Mesendoderm (in vitro differentiated cells): ENCODE measurements at regions not wholly inside any gene's neighbourhood (a gene's known extent, or its start where the extent isn't known, plus 50 kb on each side); places are given as distances from the start of the nearest gene placed in this dataset.

Experiments
- DNase-seq: peaks from one replicate; pipeline ENCODE4 v3.0.0; 2013
- H2AK5ac ChIP-seq: 2 replicates; pipeline ENCODE4 v1.6.1; 2013; ENCODE audit warnings: low read length, inconsistent platforms
- H2BK120ac ChIP-seq: 2 replicates; pipeline ENCODE4 v1.6.1; 2013; ENCODE audit warnings: low read depth, mild to moderate bottlenecking, low read length, moderate library complexity, mixed read lengths
- H2BK15ac ChIP-seq: replicated peaks from 2 replicates; pipeline ENCODE4 v1.6.1; 2013; ENCODE audit warnings: low read depth, mild to moderate bottlenecking, moderate library complexity
- H2BK5ac ChIP-seq: 2 replicates; pipeline ENCODE4 v1.6.1; 2013; ENCODE audit warnings: low read length, inconsistent platforms
- H3K18ac ChIP-seq: 2 replicates; pipeline ENCODE4 v1.6.1; 2013; ENCODE audit warnings: mild to moderate bottlenecking, low read length, mixed read lengths
- H3K23ac ChIP-seq: one replicate; pipeline ENCODE4 v1.6.1; 2013; ENCODE audit warnings: low read length
- H3K27ac ChIP-seq: 2 replicates; pipeline ENCODE4 v1.5.1; 2013; ENCODE audit warnings: low read depth, mild to moderate bottlenecking, inconsistent platforms, low read length, moderate library complexity
- H3K27me3 ChIP-seq: 2 replicates; pipeline ENCODE4 v1.6.1; 2013; ENCODE audit warnings: low read length, control low read depth, mild to moderate bottlenecking, inconsistent platforms; ENCODE audit not compliant: insufficient read depth, poor library complexity
- H3K36me3 ChIP-seq: 2 replicates; pipeline ENCODE4 v1.6.1; 2013; ENCODE audit warnings: low read length, inconsistent platforms; ENCODE audit not compliant: control insufficient read depth, insufficient read depth
- H3K4ac ChIP-seq: one replicate; pipeline ENCODE4 v1.6.1; 2013; ENCODE audit warnings: low read depth, mild to moderate bottlenecking, low read length, moderate library complexity
- H3K4me1 ChIP-seq: 2 replicates; pipeline ENCODE4 v1.6.1; 2013; ENCODE audit warnings: low read depth, low read length, inconsistent platforms; ENCODE audit not compliant: control insufficient read depth
- H3K4me2 ChIP-seq: 2 replicates; pipeline ENCODE4 v1.6.1; 2013; ENCODE audit warnings: low read length
- H3K4me3 ChIP-seq: 2 replicates; pipeline ENCODE4 v1.5.1; 2013; ENCODE audit warnings: mild to moderate bottlenecking, low read length
- H3K56ac ChIP-seq: one replicate; pipeline ENCODE4 v1.6.1; 2013; ENCODE audit warnings: low read length
- H3K79me1 ChIP-seq: 2 replicates; pipeline ENCODE4 v1.6.1; 2013; ENCODE audit warnings: low read length, inconsistent platforms
- H3K79me2 ChIP-seq: 2 replicates; pipeline ENCODE4 v1.6.1; 2013; ENCODE audit warnings: mild to moderate bottlenecking, low read length; ENCODE audit not compliant: control insufficient read depth, insufficient read depth
- H3K9ac ChIP-seq: 2 replicates; pipeline ENCODE4 v1.6.1; 2013; ENCODE audit warnings: low read length, inconsistent platforms
- H4K5ac ChIP-seq: one replicate; pipeline ENCODE4 v1.6.1; 2013; ENCODE audit warnings: low read length
- H4K8ac ChIP-seq: one replicate; pipeline ENCODE4 v1.6.1; 2013; ENCODE audit warnings: low read depth, mild to moderate bottlenecking, control low read depth, low read length, moderate library complexity
- WGBS: extraction: QIAGEN DNeasy Blood & Tissue Kit; methylation state at CpG from one replicate; pipeline ENCODE4 v1.1.7; 2013; ENCODE audit warnings: low lambda C conversion rate, missing lambda C conversion rate; ENCODE audit not compliant: insufficient coverage; ENCODE audit errors: extremely low coverage; 5-methylcytosine and 5-hydroxymethylcytosine counted together

- Histone ChIP-seq H3K4ac (no peak overlapping the region), H4K5ac (no peak overlapping the region), H3K9ac (no peak overlapping the region), H3K27me3 (no peaks in the 10 kb centered on the region), H3K27ac (no peak overlapping the region), H2BK120ac (no peak overlapping the region), H3K23ac (no peak overlapping the region), H3K4me2 (no peak overlapping the region), H3K56ac (no peak overlapping the region), H3K79me1 (no peaks in the 10 kb centered on the region), H2AK5ac (no peak overlapping the region), H3K18ac (no peak overlapping the region), H3K4me1 (no peaks in the 10 kb centered on the region), H3K36me3 (no peaks in the 10 kb centered on the region), H2BK15ac (no peak overlapping the region), H4K8ac (no peak overlapping the region), H3K4me3 (no peak overlapping the region), H2BK5ac (no peak overlapping the region), H3K79me2 (no peaks in the 10 kb centered on the region)
- no peak for DNase-seq
Observed at GRCh38 chr21:28142697-28143096, 850.0 kb downstream of the LTN1 start.

GRCh38 chr21:28138272-28138671 lies 854.4 kb downstream of the LTN1 start:
- no peak overlapping the region for H4K5ac ChIP-seq
- no peak overlapping the region for H3K56ac ChIP-seq
- no peak overlapping the region for H2BK120ac ChIP-seq
- H3K18ac ChIP-seq, result no peak overlapping the region
- no peak overlapping the region for H2BK5ac ChIP-seq
- H3K79me2 ChIP-seq, result no peaks in the 10 kb centered on the region
- H3K36me3 ChIP-seq, result no peaks in the 10 kb centered on the region
- no peak overlapping the region for H3K9ac ChIP-seq
- DNase-seq, result no peak
- no peaks in the 10 kb centered on the region for H3K27me3 ChIP-seq
- no peak overlapping the region for H2AK5ac ChIP-seq
- H3K4me2 ChIP-seq, result no peak overlapping the region
- no peak overlapping the region for H2BK15ac ChIP-seq
- no peak overlapping the region for H3K4ac ChIP-seq
- H4K8ac ChIP-seq, result no peak overlapping the region
- no peak overlapping the region for H3K27ac ChIP-seq
- no peak overlapping the region for H3K23ac ChIP-seq
- WGBS, result no CpG with 5 or more reads among the region's 2 CpGs
- no peaks in the 10 kb centered on the region for H3K4me1 ChIP-seq
- H3K4me3 ChIP-seq, result no peak overlapping the region
- H3K79me1 ChIP-seq, result no peaks in the 10 kb centered on the region

- WGBS, result no CpG with 5 or more reads among the region's 3 CpGs
- Histone ChIP-seq H3K4me3 (no peak overlapping the region), H2BK15ac (no peak overlapping the region)
Observed at GRCh38 chr21:28136656-28137255, 855.9 kb downstream of the LTN1 start.

GRCh38 chr21:28135646-28136045 lies 857.0 kb downstream of the LTN1 start:
- Histone ChIP-seq H3K9ac (no peak overlapping the region), H3K23ac (no peak overlapping the region)

More at GRCh38 chr21:28136656-28137255, 855.9 kb downstream of the LTN1 start:
- Histone ChIP-seq H3K4ac (no peak overlapping the region), H4K8ac (no peak overlapping the region), H3K79me2 (no peaks in the 10 kb centered on the region), H3K4me2 (no peak overlapping the region), H3K9ac (no peak overlapping the region), H3K36me3 (no peaks in the 10 kb centered on the region), H3K56ac (no peak overlapping the region), H3K23ac (no peak overlapping the region), H4K5ac (no peak overlapping the region), H2BK120ac (no peak overlapping the region), H3K4me1 (no peaks in the 10 kb centered on the region), H3K27ac (no peak overlapping the region), H2BK5ac (no peak overlapping the region), H3K18ac (no peak overlapping the region), H3K79me1 (no peaks in the 10 kb centered on the region), H2AK5ac (no peak overlapping the region), H3K27me3 (no peaks in the 10 kb centered on the region)
- no peak for DNase-seq

GRCh38 chr21:28133116-28133515 lies 859.6 kb downstream of the LTN1 start:
- Histone ChIP-seq H3K4ac (no peak overlapping the region), H2BK15ac (no peak overlapping the region), H3K23ac (no peak overlapping the region), H3K4me1 (no peaks in the 10 kb centered on the region), H3K4me2 (no peak overlapping the region), H2BK120ac (no peak overlapping the region), H4K5ac (no peak overlapping the region), H3K4me3 (no peak overlapping the region), H3K36me3 (no peaks in the 10 kb centered on the region), H2BK5ac (no peak overlapping the region), H3K56ac (no peak overlapping the region), H2AK5ac (no peak overlapping the region), H3K79me2 (no peaks in the 10 kb centered on the region), H3K27ac (no peak overlapping the region), H4K8ac (no peak overlapping the region), H3K27me3 (no peaks in the 10 kb centered on the region), H3K79me1 (no peaks in the 10 kb centered on the region), H3K18ac (no peak overlapping the region), H3K9ac (no peak overlapping the region)
- no peak for DNase-seq
- no CpG with 5 or more reads among the region's 2 CpGs for WGBS

More at GRCh38 chr21:28135646-28136045, 857.0 kb downstream of the LTN1 start:
- no CpG with 5 or more reads among the region's 2 CpGs for WGBS
- Histone ChIP-seq H2BK15ac (no peak overlapping the region), H3K4me2 (no peak overlapping the region), H3K4me3 (no peak overlapping the region), H3K4ac (no peak overlapping the region), H3K79me2 (no peaks in the 10 kb centered on the region), H2BK120ac (no peak overlapping the region), H2BK5ac (no peak overlapping the region), H3K27me3 (no peaks in the 10 kb centered on the region), H3K18ac (no peak overlapping the region), H4K8ac (no peak overlapping the region), H4K5ac (no peak overlapping the region), H2AK5ac (no peak overlapping the region), H3K56ac (no peak overlapping the region), H3K4me1 (no peaks in the 10 kb centered on the region), H3K79me1 (no peaks in the 10 kb centered on the region), H3K36me3 (no peaks in the 10 kb centered on the region), H3K27ac (no peak overlapping the region)
- DNase-seq, result no peak

- no peak for DNase-seq
- no peak overlapping the region for H3K56ac ChIP-seq
- H3K18ac ChIP-seq, result no peak overlapping the region
- no peak overlapping the region for H3K4me3 ChIP-seq
- no peak overlapping the region for H3K4ac ChIP-seq
- no peak overlapping the region for H3K27ac ChIP-seq
- H3K4me2 ChIP-seq, result no peak overlapping the region
- H3K79me2 ChIP-seq, result no peaks in the 10 kb centered on the region
- no peaks in the 10 kb centered on the region for H3K27me3 ChIP-seq
- H2AK5ac ChIP-seq, result no peak overlapping the region
- H3K36me3 ChIP-seq, result no peaks in the 10 kb centered on the region
- no peaks in the 10 kb centered on the region for H3K79me1 ChIP-seq
- H2BK15ac ChIP-seq, result no peak overlapping the region
- no peak overlapping the region for H2BK5ac ChIP-seq
- H3K23ac ChIP-seq, result no peak overlapping the region
- WGBS, result no CpG with 5 or more reads among the region's 1 CpG
- no peak overlapping the region for H2BK120ac ChIP-seq
- H3K4me1 ChIP-seq, result no peaks in the 10 kb centered on the region
- H4K8ac ChIP-seq, result no peak overlapping the region
- no peak overlapping the region for H4K5ac ChIP-seq
- H3K9ac ChIP-seq, result no peak overlapping the region
Observed at GRCh38 chr21:28132713-28133112, 860.0 kb downstream of the LTN1 start.
